ENCODE measurements at regions not wholly inside any gene's neighbourhood (a gene's known extent, or its start where the extent isn't known, plus 50 kb on each side); places are given as distances from the start of the nearest gene placed in this dataset.

- POLR2A ChIA-PET, result no interaction called here
- ATAC-seq (peak; percentile 47; the same call in 1 of the 2 replicates), DNase-seq (ENCODE audit: low read depth, low spot score) (no peak)
- H3K4me1 ChIP-seq (ENCODE audit: control insufficient read depth, insufficient read depth, low read length), result no peaks in the 10 kb centered on the region
- CTCF ChIA-PET, result no interaction called here
- H3K27ac ChIP-seq (ENCODE audit: low read length), result no peak overlapping the region
- no peak overlapping the region for H3K4me3 ChIP-seq (ENCODE audit: low read depth in 2 of 2, low read length in 2 of 2)
- TF ChIP-seq POLR2AphosphoS5 (IDR thresholded peaks at IDR 0.05; ENCODE audit: low read depth, low read length), result no peak
- TF ChIP-seq TCF7L2 (IDR thresholded peaks at IDR 0.05; ENCODE audit: low read depth, low read length), result no peak
- no peak for TF ChIP-seq SIN3A (IDR thresholded peaks at IDR 0.05; ENCODE audit: borderline replicate concordance, insufficient read depth, low read depth, low read length)
- TF ChIP-seq, protein P1, sequence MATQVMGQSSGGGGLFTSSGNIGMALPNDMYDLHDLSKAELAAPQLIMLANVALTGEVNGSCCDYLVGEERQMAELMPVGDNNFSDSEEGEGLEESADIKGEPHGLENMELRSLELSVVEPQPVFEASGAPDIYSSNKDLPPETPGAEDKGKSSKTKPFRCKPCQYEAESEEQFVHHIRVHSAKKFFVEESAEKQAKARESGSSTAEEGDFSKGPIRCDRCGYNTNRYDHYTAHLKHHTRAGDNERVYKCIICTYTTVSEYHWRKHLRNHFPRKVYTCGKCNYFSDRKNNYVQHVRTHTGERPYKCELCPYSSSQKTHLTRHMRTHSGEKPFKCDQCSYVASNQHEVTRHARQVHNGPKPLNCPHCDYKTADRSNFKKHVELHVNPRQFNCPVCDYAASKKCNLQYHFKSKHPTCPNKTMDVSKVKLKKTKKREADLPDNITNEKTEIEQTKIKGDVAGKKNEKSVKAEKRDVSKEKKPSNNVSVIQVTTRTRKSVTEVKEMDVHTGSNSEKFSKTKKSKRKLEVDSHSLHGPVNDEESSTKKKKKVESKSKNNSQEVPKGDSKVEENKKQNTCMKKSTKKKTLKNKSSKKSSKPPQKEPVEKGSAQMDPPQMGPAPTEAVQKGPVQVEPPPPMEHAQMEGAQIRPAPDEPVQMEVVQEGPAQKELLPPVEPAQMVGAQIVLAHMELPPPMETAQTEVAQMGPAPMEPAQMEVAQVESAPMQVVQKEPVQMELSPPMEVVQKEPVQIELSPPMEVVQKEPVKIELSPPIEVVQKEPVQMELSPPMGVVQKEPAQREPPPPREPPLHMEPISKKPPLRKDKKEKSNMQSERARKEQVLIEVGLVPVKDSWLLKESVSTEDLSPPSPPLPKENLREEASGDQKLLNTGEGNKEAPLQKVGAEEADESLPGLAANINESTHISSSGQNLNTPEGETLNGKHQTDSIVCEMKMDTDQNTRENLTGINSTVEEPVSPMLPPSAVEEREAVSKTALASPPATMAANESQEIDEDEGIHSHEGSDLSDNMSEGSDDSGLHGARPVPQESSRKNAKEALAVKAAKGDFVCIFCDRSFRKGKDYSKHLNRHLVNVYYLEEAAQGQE (IDR thresholded peaks at IDR 0.05; ENCODE audit: insufficient read depth in 1 of 2, low read depth in 2 of 2, low read length in 1 of 2), result no peak
- no peak for TF ChIP-seq CTCF (IDR thresholded peaks at IDR 0.05)
- no peaks in the 10 kb centered on the region for H3K36me3 ChIP-seq (ENCODE audit: control insufficient read depth, insufficient read depth, low read length)
- no peaks in the 10 kb centered on the region for H3K9me3 ChIP-seq (ENCODE audit: control insufficient read depth, insufficient read depth, low read depth, low read length)
- intact Hi-C loops (cut with micrococcal nuclease; ENCODE audit: unreplicated experiment), result no loop called here
- no TSS peak for BruUV-seq (replicated peaks)
- H3K27me3 ChIP-seq (ENCODE audit: control insufficient read depth, insufficient read depth, low read length), result no peaks in the 10 kb centered on the region
- in situ Hi-C loops (cut with HindIII; ENCODE audit: low pct_unique_long_range_greater_than_20kb, low sequenced_read_pairs), result no loop called here
These were observed 294.3 kb upstream of the RTL1 start for GRCh38 chr14:101197595-101198397.

- no TSS peak for BruUV-seq (replicated peaks)
- Histone ChIP-seq H3K36me3 (ENCODE audit: control insufficient read depth, insufficient read depth, low read length) (no peaks in the 10 kb centered on the region), H3K9me3 (ENCODE audit: control insufficient read depth, insufficient read depth, low read depth, low read length) (no peaks in the 10 kb centered on the region), H3K27me3 (ENCODE audit: control insufficient read depth, insufficient read depth, low read length) (no peaks in the 10 kb centered on the region), H3K4me1 (ENCODE audit: control insufficient read depth, insufficient read depth, low read length) (no peaks in the 10 kb centered on the region), H3K27ac (ENCODE audit: low read length) (no peak overlapping the region), H3K4me3 (ENCODE audit: low read depth in 2 of 2, low read length in 2 of 2) (no peak overlapping the region)
- CTCF ChIA-PET, result no interaction called here
- no peak for ATAC-seq
- intact Hi-C loops (cut with micrococcal nuclease; ENCODE audit: unreplicated experiment), result no loop called here
- no peak for DNase-seq (ENCODE audit: low read depth, low spot score)
- POLR2A ChIA-PET, result interaction anchor here (0.6 kb wide), 1 partner anchor 109 kb away, joined by 4 read pairs; no protein-coding TSS in a partner anchor
- TF ChIP-seq CTCF (IDR thresholded peaks at IDR 0.05), result no peak
- no peak for TF ChIP-seq TCF7L2 (IDR thresholded peaks at IDR 0.05; ENCODE audit: low read depth, low read length)
- TF ChIP-seq, protein P1 (IDR thresholded peaks at IDR 0.05; ENCODE audit: insufficient read depth in 1 of 2, low read depth in 2 of 2, low read length in 1 of 2), result no peak
- no peak for TF ChIP-seq SIN3A (IDR thresholded peaks at IDR 0.05; ENCODE audit: borderline replicate concordance, insufficient read depth, low read depth, low read length)
- TF ChIP-seq POLR2AphosphoS5 (IDR thresholded peaks at IDR 0.05; ENCODE audit: low read depth, low read length), result no peak
- in situ Hi-C loops (cut with HindIII; ENCODE audit: low pct_unique_long_range_greater_than_20kb, low sequenced_read_pairs), result no loop called here
These were observed 295.0 kb upstream of the RTL1 start for GRCh38 chr14:101198398-101199027.

All from Panc1 (cell line).